Right cardiac atrium (tissue), 5 donors: ENCODE measurements at regions not wholly inside any gene's neighbourhood (a gene's known extent, or its start where the extent isn't known, plus 50 kb on each side); places are given as distances from the start of the nearest gene placed in this dataset.
"Not testable (repeated sequence)": the region's sequence is repeated elsewhere in the genome, so short reads cannot be mapped to it uniquely, and the experiment has no call there.

Experiments
- ATAC-seq, 2 donors: fragments of 200-7000 bp; cut with Tn5 transposase; one replicate each; pipeline versions ENCODE4 v1.8.0 to v1.9.1; 2020; ENCODE audit warnings: moderate library complexity in 2 of 2, mild to moderate bottlenecking in 1 of 2
- DNase-seq, 3 donors: peaks; one replicate each; pipeline ENCODE4 v3.0.0-alpha.2; 2020
- H3K27ac ChIP-seq: one replicate; pipeline ENCODE4 v1.5.1; 2013; ENCODE audit warnings: mild to moderate bottlenecking, low read length, control low read depth, moderate library complexity
- H3K27me3 ChIP-seq: one replicate; pipeline ENCODE4 v1.6.1; 2013; ENCODE audit not compliant: control insufficient read depth, insufficient read depth
- H3K4me1 ChIP-seq: one replicate; pipeline ENCODE4 v1.6.1; 2013; ENCODE audit warnings: low read length; ENCODE audit not compliant: control insufficient read depth, insufficient read depth
- H3K4me3 ChIP-seq: one replicate; pipeline ENCODE4 v1.5.1; 2013; ENCODE audit warnings: low read length, control low read depth
- H3K9me3 ChIP-seq: one replicate; pipeline ENCODE4 v1.6.1; 2013; ENCODE audit warnings: low read length; ENCODE audit not compliant: control insufficient read depth
- WGBS: extraction: QIAGEN DNeasy Blood & Tissue Kit; methylation state at CpG from one replicate; pipeline ENCODE4 v1.1.7; 2013; 5-methylcytosine and 5-hydroxymethylcytosine counted together
- intact Hi-C, 4 donors: fragments of 100-400 bp; cut with DNase I; formaldehyde crosslinking; loops; one replicate each; pipeline versions ENCODE4 v1.11.0 to v1.14.0; 2022 to 2023
- donor health status: healthy with polysubstance abuse.
- donor health status: DM: no; HTN: yes; CAD: no.
- donor health status: DM: no; HTN: no; CAD: no.
- donor health status: DM: no; HTN: yes; CAD: no; lungs with severe emphysema.
- donor health status: DM: yes; HTN: yes; CAD: no.

- ATAC-seq (no peak), DNase-seq (no peak)
- Histone ChIP-seq H3K4me3 (no peak overlapping the region), H3K27ac (no peak overlapping the region), H3K27me3 (no peaks in the 10 kb centered on the region), H3K4me1 (no peaks in the 10 kb centered on the region), H3K9me3 (no peaks in the 10 kb centered on the region)
- 66% methylated on average over 2 of the region's 2 CpGs for WGBS
- intact Hi-C loops, result no loop called here
Observed at GRCh38 chr10:23754179-23754578, 315.3 kb downstream of the OTUD1 start.

- intact Hi-C loops, result no loop called here
- ATAC-seq (no peak), DNase-seq (no peak)
- WGBS, result 58% methylated on average over 5 of the region's 5 CpGs
- Histone ChIP-seq H3K4me1 (no peaks in the 10 kb centered on the region), H3K27me3 (no peaks in the 10 kb centered on the region), H3K27ac (no peak overlapping the region), H3K9me3 (no peaks in the 10 kb centered on the region), H3K4me3 (no peak overlapping the region)
Observed at GRCh38 chr10:23754941-23755340, 316.1 kb downstream of the OTUD1 start.

GRCh38 chr10:23755556-23755955 lies 316.7 kb downstream of the OTUD1 start:
- DNase-seq (no peak), ATAC-seq (no peak)
- intact Hi-C loops, result no loop called here
- H3K27me3 ChIP-seq, result no peaks in the 10 kb centered on the region
- no peak overlapping the region for H3K4me3 ChIP-seq
- 74% methylated on average over 4 of the region's 4 CpGs for WGBS
- no peaks in the 10 kb centered on the region for H3K9me3 ChIP-seq
- H3K4me1 ChIP-seq, result no peaks in the 10 kb centered on the region
- H3K27ac ChIP-seq, result no peak overlapping the region

- no peaks in the 10 kb centered on the region for H3K9me3 ChIP-seq
- no peaks in the 10 kb centered on the region for H3K4me1 ChIP-seq
- no peaks in the 10 kb centered on the region for H3K27me3 ChIP-seq
- intact Hi-C loops, result no loop called here
- H3K4me3 ChIP-seq, result no peak overlapping the region
- no peak for ATAC-seq
- no peak overlapping the region for H3K27ac ChIP-seq
- DNase-seq, result no peak
- WGBS, result 75% methylated on average over 1 of the region's 1 CpG
Observed at GRCh38 chr10:23768281-23768680, 329.4 kb downstream of the OTUD1 start.

- intact Hi-C loops, result no loop called here
- ATAC-seq (no peak), DNase-seq (no peak)
- Histone ChIP-seq H3K4me1 (no peaks in the 10 kb centered on the region), H3K27me3 (no peaks in the 10 kb centered on the region), H3K27ac (no peak overlapping the region), H3K9me3 (no peaks in the 10 kb centered on the region), H3K4me3 (no peak overlapping the region)
- 69% methylated on average over 2 of the region's 2 CpGs for WGBS
Observed at GRCh38 chr10:23777153-23777552, 338.3 kb downstream of the OTUD1 start.

- no peak for ATAC-seq
- intact Hi-C loops, result no loop called here
- Histone ChIP-seq H3K4me3 (no peak overlapping the region), H3K27ac (no peak overlapping the region), H3K27me3 (no peaks in the 10 kb centered on the region), H3K9me3 (no peaks in the 10 kb centered on the region), H3K4me1 (no peaks in the 10 kb centered on the region)
- 65% methylated on average over 4 of the region's 4 CpGs for WGBS
- DNase-seq, result no peak
Observed at GRCh38 chr10:23779301-23779700, 340.4 kb downstream of the OTUD1 start.

GRCh38 chr10:23780331-23780730 lies 341.5 kb downstream of the OTUD1 start:
- no peak for DNase-seq
- Histone ChIP-seq H3K9me3 (no peaks in the 10 kb centered on the region), H3K4me1 (no peaks in the 10 kb centered on the region), H3K27ac (no peak overlapping the region), H3K4me3 (no peak overlapping the region), H3K27me3 (no peaks in the 10 kb centered on the region)
- intact Hi-C loops, result no loop called here
- ATAC-seq, result no peak
- 56% methylated on average over 1 of the region's 1 CpG for WGBS

DNA sequence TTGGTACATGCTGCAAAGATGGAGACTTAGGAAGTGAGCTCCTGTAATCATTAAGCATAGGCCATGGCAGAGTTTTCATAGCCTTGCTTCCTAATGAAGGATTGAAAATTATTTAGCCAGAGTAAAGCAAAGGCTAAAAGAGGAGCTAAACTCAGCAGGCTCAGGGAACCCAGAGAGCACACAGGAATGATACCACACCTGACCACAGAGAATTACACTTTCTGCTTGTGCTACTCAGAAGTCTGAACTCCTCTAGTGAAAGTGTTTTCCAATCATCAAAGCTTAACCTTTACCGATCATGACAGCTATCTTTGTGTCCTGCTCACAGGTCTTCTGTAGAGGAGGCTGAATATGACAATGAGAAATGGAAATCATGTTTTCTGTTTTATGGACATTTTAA lies 347.7 kb downstream of the OTUD1 start:
- intact Hi-C loops, result no loop called here
- H3K4me3 ChIP-seq, result no peak overlapping the region
- ATAC-seq (no peak), DNase-seq (no peak)
- no peaks in the 10 kb centered on the region for H3K27me3 ChIP-seq
- no peak overlapping the region for H3K27ac ChIP-seq
- no peaks in the 10 kb centered on the region for H3K9me3 ChIP-seq
- 94% methylated on average over 1 of the region's 1 CpG for WGBS
- no peaks in the 10 kb centered on the region for H3K4me1 ChIP-seq

- H3K9me3 ChIP-seq, result no peaks in the 10 kb centered on the region
- WGBS, result 34% methylated on average over 4 of the region's 4 CpGs
- intact Hi-C loops, result no loop called here
- H3K27ac ChIP-seq, result no peak overlapping the region
- ATAC-seq (peak in 1 of 2 donors; percentile 47), DNase-seq (no peak)
- no peaks in the 10 kb centered on the region for H3K4me1 ChIP-seq
- H3K4me3 ChIP-seq, result no peak overlapping the region
- no peaks in the 10 kb centered on the region for H3K27me3 ChIP-seq
Observed at GRCh38 chr10:23793577-23793976, 354.7 kb downstream of the OTUD1 start.

- WGBS, result 64% methylated on average over 4 of the region's 4 CpGs
- H3K9me3 ChIP-seq, intact Hi-C loops, H3K4me3 ChIP-seq, H3K27ac ChIP-seq, H3K27me3 ChIP-seq, DNase-seq, ATAC-seq, H3K4me1 ChIP-seq: not testable (repeated sequence)
Observed at GRCh38 chr10:23797452-23797851, 358.6 kb downstream of the OTUD1 start.

DNA sequence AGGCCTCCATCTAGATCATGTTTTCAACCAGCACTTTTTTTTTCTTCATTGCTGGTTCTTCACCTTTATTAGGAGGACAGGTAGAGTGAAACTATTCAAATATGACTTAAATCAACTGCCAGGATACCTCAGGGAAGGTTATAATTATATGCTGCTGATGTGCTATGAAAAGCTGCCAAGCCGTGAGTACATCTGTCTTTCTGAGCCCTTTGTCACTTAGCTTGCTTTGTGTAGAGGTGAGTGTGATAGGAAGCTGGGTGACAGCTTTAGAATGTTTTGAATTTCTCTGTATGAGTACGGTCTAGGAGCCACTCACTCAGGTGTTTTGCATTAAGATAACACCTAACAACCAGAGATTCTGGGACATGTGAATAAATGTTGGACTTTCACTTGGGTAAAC lies 365.2 kb downstream of the OTUD1 start:
- no peak for ATAC-seq
- Histone ChIP-seq H3K27ac (no peak overlapping the region), H3K9me3 (no peaks in the 10 kb centered on the region), H3K4me1 (no peaks in the 10 kb centered on the region), H3K4me3 (no peak overlapping the region), H3K27me3 (no peaks in the 10 kb centered on the region)
- 54% methylated on average over 2 of the region's 2 CpGs for WGBS
- intact Hi-C loops, result no loop called here
- no peak for DNase-seq

- WGBS, result 58% methylated on average over 3 of the region's 3 CpGs
- H3K4me1 ChIP-seq, result no peaks in the 10 kb centered on the region
- DNase-seq (no peak), ATAC-seq (no peak)
- H3K27ac ChIP-seq, result no peak overlapping the region
- H3K9me3 ChIP-seq, result no peaks in the 10 kb centered on the region
- intact Hi-C loops, result no loop called here
- no peaks in the 10 kb centered on the region for H3K27me3 ChIP-seq
- H3K4me3 ChIP-seq, result no peak overlapping the region
Observed at GRCh38 chr10:23813687-23814086, 374.8 kb downstream of the OTUD1 start.
